Naive thymus-derived CD4-positive, alpha-beta T cell (primary cell): ENCODE measurements at regions not wholly inside any gene's neighbourhood (a gene's known extent, or its start where the extent isn't known, plus 50 kb on each side); places are given as distances from the start of the nearest gene placed in this dataset.

Experiments
- ATAC-seq: fragments of 150-1000 bp; cut with Tn5 transposase; 2 replicates; pipeline ENCODE4 v1.10.0; 2021; ENCODE audit warnings: mild to moderate bottlenecking, moderate library complexity
- CTCF ChIA-PET: fragments of 350-600 bp; sonication (Branson Sonifier 250); formaldehyde crosslinking; loops from one replicate; lab custom pipeline; 2021; ENCODE audit warnings: antibody characterized with exemption; lab: Charles Lee
- POLR2A ChIA-PET: fragments of 350-600 bp; sonication (Branson Sonifier 250); formaldehyde crosslinking; loops from one replicate; lab custom pipeline; 2021; ENCODE audit warnings: antibody characterized with exemption, inconsistent platforms; lab: Charles Lee
- DNase-seq, 9 donors: peaks; one replicate each; pipeline versions ENCODE4 v3.0.0 to v3.0.0-alpha.2; 2020 to 2022; ENCODE audit warnings: mixed read lengths in 1 of 9
- H3K27ac ChIP-seq: one replicate; pipeline ENCODE4 v1.7.0; 2013; ENCODE audit warnings: mild to moderate bottlenecking, low read depth, low read length, moderate library complexity
- H3K27me3 ChIP-seq, 2 donors: one replicate each; pipeline ENCODE4 v1.7.0; 2013; ENCODE audit warnings: low read length in 2 of 2, mild to moderate bottlenecking in 2 of 2, moderate library complexity in 2 of 2; ENCODE audit not compliant: control insufficient read depth in 2 of 2, insufficient read depth in 2 of 2
- H3K36me3 ChIP-seq, 3 experiments: 1 replicate in 2 of 3; 2 replicates in 1 of 3; pipeline ENCODE4 v1.7.0; 2013; ENCODE audit warnings: low read length in 3 of 3, mild to moderate bottlenecking in 3 of 3, moderate library complexity in 1 of 3; ENCODE audit not compliant: insufficient read depth in 3 of 3, control insufficient read depth in 2 of 3
- H3K4me1 ChIP-seq, 2 donors: one replicate each; pipeline ENCODE4 v1.7.0; 2013; ENCODE audit warnings: low read length in 2 of 2, mild to moderate bottlenecking in 2 of 2, moderate library complexity in 1 of 2; ENCODE audit not compliant: control insufficient read depth in 2 of 2, insufficient read depth in 2 of 2
- H3K4me3 ChIP-seq: 2 replicates; pipeline ENCODE4 v1.7.0; 2013; ENCODE audit warnings: mild to moderate bottlenecking, low read length
- H3K9me3 ChIP-seq, 3 experiments: 1 replicate in 2 of 3; 2 replicates in 1 of 3; pipeline ENCODE4 v1.7.0; 2013; ENCODE audit warnings: low read length in 3 of 3; ENCODE audit not compliant: control insufficient read depth in 2 of 3
- H3K27ac Mint-ChIP-seq, 9 donors: one replicate each; pipeline ENCODE4 v1.8.0; 2020 to 2022; ENCODE audit warnings: mixed read lengths in 9 of 9, mild to moderate bottlenecking in 8 of 9, moderate library complexity in 5 of 9, inconsistent platforms in 2 of 9
- H3K27me3 Mint-ChIP-seq, 5 donors: one replicate each; pipeline ENCODE4 v1.8.0; 2021 to 2022; ENCODE audit warnings: mixed read lengths in 5 of 5, mild to moderate bottlenecking in 1 of 5
- H3K36me3 Mint-ChIP-seq, 5 donors: one replicate each; pipeline ENCODE4 v1.8.0; 2020 to 2022; ENCODE audit warnings: mixed read lengths in 5 of 5, mild to moderate bottlenecking in 3 of 5, inconsistent platforms in 1 of 5
- H3K4me1 Mint-ChIP-seq, 7 donors: one replicate each; pipeline ENCODE4 v1.8.0; 2020 to 2022; ENCODE audit warnings: mixed read lengths in 7 of 7, mild to moderate bottlenecking in 3 of 7, inconsistent platforms in 1 of 7
- H3K4me3 Mint-ChIP-seq, 10 donors: one replicate each; pipeline ENCODE4 v1.8.0; 2020 to 2022; ENCODE audit warnings: mild to moderate bottlenecking in 10 of 10, mixed read lengths in 10 of 10, moderate library complexity in 6 of 10, inconsistent platforms in 2 of 10
- H3K9me3 Mint-ChIP-seq, 11 donors: one replicate each; pipeline ENCODE4 v1.8.0; 2020 to 2022; ENCODE audit warnings: mixed read lengths in 11 of 11, mild to moderate bottlenecking in 4 of 11, inconsistent platforms in 1 of 11, moderate library complexity in 1 of 11
- intact Hi-C, 2 donors: fragments of 100-400 bp; cut with micrococcal nuclease; formaldehyde crosslinking; loops; one replicate each; pipeline ENCODE4 v1.15.1; 2023

- no peak overlapping the region for H3K27ac ChIP-seq
- no peak overlapping the region for H3K4me3 ChIP-seq
- Mint-ChIP-seq H3K27ac (no peak overlapping the region), H3K36me3 (no peaks in the 10 kb centered on the region), H3K9me3 (peaks cover 0 to 2% (median 0%) of the 10 kb centered on the region in 11 donors), H3K27me3 (no peaks in the 10 kb centered on the region), H3K4me3 (no peak overlapping the region), H3K4me1 (no peaks in the 10 kb centered on the region)
- H3K4me1 ChIP-seq = no peaks in the 10 kb centered on the region
- CTCF ChIA-PET = no interaction called here
- DNase-seq = no peak
- H3K36me3 ChIP-seq = no peaks in the 10 kb centered on the region
- no peaks in the 10 kb centered on the region for H3K27me3 ChIP-seq
- H3K9me3 ChIP-seq = no peaks in the 10 kb centered on the region
- intact Hi-C loops = no loop called here
- no peak for ATAC-seq
- POLR2A ChIA-PET = no interaction called here
Measured at GRCh38 chr3:148082506-148083280, 615.0 kb upstream of the AGTR1 start.

- DNase-seq = no peak
- Histone ChIP-seq H3K36me3 (no peaks in the 10 kb centered on the region), H3K27ac (no peak overlapping the region), H3K27me3 (no peaks in the 10 kb centered on the region), H3K9me3 (no peaks in the 10 kb centered on the region), H3K4me1 (no peaks in the 10 kb centered on the region), H3K4me3 (no peak overlapping the region)
- Mint-ChIP-seq H3K36me3 (no peaks in the 10 kb centered on the region), H3K4me1 (no peaks in the 10 kb centered on the region), H3K27ac (no peak overlapping the region), H3K27me3 (no peaks in the 10 kb centered on the region), H3K9me3 (peaks cover 0 to 3% (median 0%) of the 10 kb centered on the region in 11 donors), H3K4me3 (no peak overlapping the region)
- ATAC-seq = no peak
- ChIA-PET CTCF (no interaction called here), POLR2A (no interaction called here)
- intact Hi-C loops = no loop called here
Measured at GRCh38 chr3:148083526-148084182, 614.0 kb upstream of the AGTR1 start.

- no peak overlapping the region for H3K4me3 ChIP-seq
- H3K27ac Mint-ChIP-seq = no peak overlapping the region
- DNase-seq = no peak
Measured at GRCh38 chr3:148084931-148085330, 612.8 kb upstream of the AGTR1 start.

GRCh38 chr3:148087601-148088371, 609.9 kb upstream of the AGTR1 start:
- Histone ChIP-seq H3K4me1 (no peaks in the 10 kb centered on the region), H3K9me3 (no peaks in the 10 kb centered on the region), H3K27ac (no peak overlapping the region), H3K4me3 (no peak overlapping the region), H3K27me3 (no peaks in the 10 kb centered on the region), H3K36me3 (no peaks in the 10 kb centered on the region)
- Mint-ChIP-seq H3K4me1 (no peaks in the 10 kb centered on the region), H3K36me3 (no peaks in the 10 kb centered on the region), H3K9me3 (peaks cover 0 to 4% (median 0%) of the 10 kb centered on the region in 11 donors), H3K4me3 (no peak overlapping the region), H3K27me3 (no peaks in the 10 kb centered on the region), H3K27ac (no peak overlapping the region)
- ATAC-seq = no peak
- POLR2A ChIA-PET = no interaction called here
- intact Hi-C loops = no loop called here
- DNase-seq = no peak
- CTCF ChIA-PET = no interaction called here

More at GRCh38 chr3:148084931-148085330, 612.8 kb upstream of the AGTR1 start:
- CTCF ChIA-PET = no interaction called here
- ATAC-seq = no peak
- H3K9me3 Mint-ChIP-seq = peaks cover 0 to 4% (median 0%) of the 10 kb centered on the region in 11 donors
- Histone ChIP-seq H3K9me3 (no peaks in the 10 kb centered on the region), H3K27ac (no peak overlapping the region), H3K4me1 (no peaks in the 10 kb centered on the region), H3K36me3 (no peaks in the 10 kb centered on the region), H3K27me3 (no peaks in the 10 kb centered on the region)
- H3K4me1 Mint-ChIP-seq = no peaks in the 10 kb centered on the region
- H3K27me3 Mint-ChIP-seq = no peaks in the 10 kb centered on the region
- intact Hi-C loops = no loop called here
- POLR2A ChIA-PET = no interaction called here
- no peak overlapping the region for H3K4me3 Mint-ChIP-seq
- H3K36me3 Mint-ChIP-seq = no peaks in the 10 kb centered on the region

- ATAC-seq (no peak), DNase-seq (no peak)
- ChIA-PET CTCF (no interaction called here), POLR2A (no interaction called here)
- Mint-ChIP-seq H3K27ac (no peak overlapping the region), H3K4me3 (no peak overlapping the region), H3K9me3 (peaks cover 0 to 4% (median 0%) of the 10 kb centered on the region in 11 donors), H3K27me3 (no peaks in the 10 kb centered on the region), H3K4me1 (no peaks in the 10 kb centered on the region), H3K36me3 (no peaks in the 10 kb centered on the region)
- Histone ChIP-seq H3K36me3 (no peaks in the 10 kb centered on the region), H3K27me3 (no peaks in the 10 kb centered on the region), H3K9me3 (no peaks in the 10 kb centered on the region), H3K27ac (no peak overlapping the region), H3K4me3 (no peak overlapping the region), H3K4me1 (no peaks in the 10 kb centered on the region)
- intact Hi-C loops = no loop called here
Measured at GRCh38 chr3:148089171-148089570, 608.5 kb upstream of the AGTR1 start.

GRCh38 chr3:148090156-148090555, 607.5 kb upstream of the AGTR1 start:
- Mint-ChIP-seq H3K36me3 (no peaks in the 10 kb centered on the region), H3K4me1 (no peaks in the 10 kb centered on the region), H3K9me3 (peaks cover 0 to 4% (median 0%) of the 10 kb centered on the region in 11 donors), H3K27me3 (no peaks in the 10 kb centered on the region), H3K27ac (no peak overlapping the region), H3K4me3 (no peak overlapping the region)
- ChIA-PET POLR2A (no interaction called here), CTCF (no interaction called here)
- DNase-seq (no peak), ATAC-seq (no peak)
- intact Hi-C loops = no loop called here
- Histone ChIP-seq H3K36me3 (no peaks in the 10 kb centered on the region), H3K27me3 (no peaks in the 10 kb centered on the region), H3K4me1 (no peaks in the 10 kb centered on the region), H3K27ac (no peak overlapping the region), H3K9me3 (no peaks in the 10 kb centered on the region), H3K4me3 (no peak overlapping the region)
